ENCODE measurements at regions not wholly inside any gene's neighbourhood (a gene's known extent, or its start where the extent isn't known, plus 50 kb on each side); places are given as distances from the start of the nearest gene placed in this dataset.

GRCh38 chr9:81753436-81753835, 64.1 kb upstream of the TLE1 start:
- H3K27ac ChIP-seq (ENCODE audit: low read depth in 1 of 2, low read length in 2 of 2): no peak overlapping the region
- TF ChIP-seq CTCF (IDR thresholded peaks at IDR 0.05): no peak
- Mint-ChIP-seq H3K9me3 (peaks cover 0 to 17% (median 6%) of the 10 kb centered on the region in 7 donors), H3K27ac (no peak overlapping the region), H3K4me1 (no peaks in the 10 kb centered on the region), H3K27me3 (ENCODE audit: low read depth in 3 of 3) (peaks cover 0 to 3% (median 2%) of the 10 kb centered on the region in 3 donors), H3K36me3 (no peaks in the 10 kb centered on the region), H3K4me3 (no peak overlapping the region)
- H3K4me2 ChIP-seq (replicated peaks; ENCODE audit: extremely low read depth, low read length, poor library complexity, severe bottlenecking): no peak overlapping the region
- H3K4me3 ChIP-seq (replicated peaks in 1 of 3; ENCODE audit: low read depth in 2 of 3, low read length in 3 of 3): no peak overlapping the region
- H4K20me1 ChIP-seq (ENCODE audit: insufficient read depth, low read length): no peaks in the 10 kb centered on the region
- 90% methylated on average over 4 of the region's 4 CpGs for WGBS (ENCODE audit: insufficient coverage)
- no peak overlapping the region for H2AFZ ChIP-seq (ENCODE audit: insufficient read depth, low read depth, low read length, poor library complexity, severe bottlenecking)
- DNase-seq: no peak
- H3K79me2 ChIP-seq (ENCODE audit: insufficient read depth, low read length): no peaks in the 10 kb centered on the region
- no peaks in the 10 kb centered on the region for H3K27me3 ChIP-seq (ENCODE audit: control insufficient read depth in 2 of 2, insufficient read depth in 2 of 2, low read length in 2 of 2)
- H3K36me3 ChIP-seq (replicated peaks in 1 of 2; ENCODE audit: control insufficient read depth in 1 of 2, insufficient read depth in 2 of 2, low read length in 2 of 2): no peaks in the 10 kb centered on the region
- intact Hi-C loops (cut with micrococcal nuclease): no loop called here
- H3K4me1 ChIP-seq (ENCODE audit: control insufficient read depth in 1 of 2, insufficient read depth in 2 of 2, low read length in 2 of 2): no peaks in the 10 kb centered on the region
- no peaks in the 10 kb centered on the region for H3K9me3 ChIP-seq (replicated peaks in 1 of 2; ENCODE audit: control insufficient read depth in 1 of 2, insufficient read depth in 1 of 2, low read length in 2 of 2)
- H3K9ac ChIP-seq (ENCODE audit: insufficient read depth, low read length, poor library complexity, severe bottlenecking): no peak overlapping the region

- Mint-ChIP-seq H3K9me3 (peaks cover 0 to 15% (median 6%) of the 10 kb centered on the region in 7 donors), H3K27me3 (ENCODE audit: low read depth in 3 of 3) (peaks cover 0 to 3% (median 2%) of the 10 kb centered on the region in 3 donors), H3K36me3 (no peaks in the 10 kb centered on the region), H3K4me1 (no peaks in the 10 kb centered on the region), H3K4me3 (no peak overlapping the region), H3K27ac (no peak overlapping the region)
- H3K9ac ChIP-seq (ENCODE audit: insufficient read depth, low read length, poor library complexity, severe bottlenecking): no peak overlapping the region
- intact Hi-C loops (cut with micrococcal nuclease): no loop called here
- no peak overlapping the region for H3K4me3 ChIP-seq (replicated peaks in 1 of 3; ENCODE audit: low read depth in 2 of 3, low read length in 3 of 3)
- H3K4me2 ChIP-seq (replicated peaks; ENCODE audit: extremely low read depth, low read length, poor library complexity, severe bottlenecking): no peak overlapping the region
- no peaks in the 10 kb centered on the region for H3K9me3 ChIP-seq (replicated peaks in 1 of 2; ENCODE audit: control insufficient read depth in 1 of 2, insufficient read depth in 1 of 2, low read length in 2 of 2)
- no peak for TF ChIP-seq CTCF (IDR thresholded peaks at IDR 0.05)
- H3K27ac ChIP-seq (ENCODE audit: low read depth in 1 of 2, low read length in 2 of 2): no peak overlapping the region
- H3K36me3 ChIP-seq (replicated peaks in 1 of 2; ENCODE audit: control insufficient read depth in 1 of 2, insufficient read depth in 2 of 2, low read length in 2 of 2): no peaks in the 10 kb centered on the region
- H2AFZ ChIP-seq (ENCODE audit: insufficient read depth, low read depth, low read length, poor library complexity, severe bottlenecking): no peak overlapping the region
- no peaks in the 10 kb centered on the region for H3K79me2 ChIP-seq (ENCODE audit: insufficient read depth, low read length)
- H3K27me3 ChIP-seq (ENCODE audit: control insufficient read depth in 2 of 2, insufficient read depth in 2 of 2, low read length in 2 of 2): no peaks in the 10 kb centered on the region
- no peaks in the 10 kb centered on the region for H4K20me1 ChIP-seq (ENCODE audit: insufficient read depth, low read length)
- no peaks in the 10 kb centered on the region for H3K4me1 ChIP-seq (ENCODE audit: control insufficient read depth in 1 of 2, insufficient read depth in 2 of 2, low read length in 2 of 2)
- no peak for DNase-seq
These were observed 64.9 kb upstream of the TLE1 start for GRCh38 chr9:81754245-81754644.
